IMR-90 (cell line): ENCODE measurements at regions not wholly inside any gene's neighbourhood (a gene's known extent, or its start where the extent isn't known, plus 50 kb on each side); places are given as distances from the start of the nearest gene placed in this dataset.

ENCODE experiments used
- ATAC-seq: fragments of 200-7000 bp; cut with Tn5 transposase; 2 replicates; pipeline ENCODE4 v1.9.1; 2020; ENCODE audit warnings: low read depth, mild to moderate bottlenecking, moderate library complexity
- BruUV-seq: library from RNA; stranded (reverse); fragments of 400-500 nt; replicated peaks from 2 replicates; lab custom pipeline; 2021; lab: Mats Ljungman, UMichigan
- CTCF ChIA-PET: fragments of 300-600 bp; formaldehyde crosslinking; extraction: SDS; loops from one replicate; lab custom pipeline; 2021; ENCODE audit warnings: antibody characterized with exemption; lab: Yijun Ruan, JAX
- POLR2A ChIA-PET: fragments of 300-600 bp; sonication (Branson Sonifier 250); formaldehyde crosslinking; loops from one replicate; lab custom pipeline; 2022; ENCODE audit warnings: antibody characterized with exemption; ENCODE audit not compliant: unreplicated experiment; lab: Charles Lee
- DNase-seq: peaks from one replicate; pipeline ENCODE4 v3.0.0; 2013
- H2AFZ ChIP-seq: replicated peaks from 2 replicates; pipeline ENCODE3; 2013; ENCODE audit warnings: low read length, mild to moderate bottlenecking; ENCODE audit not compliant: poor library complexity
- H2AK5ac ChIP-seq: 2 replicates; pipeline ENCODE4 v1.6.1; 2013; ENCODE audit warnings: low read depth, low read length, inconsistent platforms
- H2AK9ac ChIP-seq: replicated peaks from 2 replicates; pipeline ENCODE3; 2013; ENCODE audit warnings: mild to moderate bottlenecking, low read depth, low read length, moderate library complexity; ENCODE audit not compliant: poor library complexity
- H2BK120ac ChIP-seq: 2 replicates; pipeline ENCODE4 v1.6.1; 2013; ENCODE audit warnings: low read depth, low read length, inconsistent platforms
- H2BK15ac ChIP-seq: 3 replicates; pipeline ENCODE4 v1.6.1; 2013; ENCODE audit warnings: low read depth, low read length, inconsistent platforms
- H2BK20ac ChIP-seq: 2 replicates; pipeline ENCODE4 v1.6.1; 2013; ENCODE audit warnings: low read depth, mild to moderate bottlenecking, inconsistent platforms, low read length, moderate library complexity
- H2BK5ac ChIP-seq: 2 replicates; pipeline ENCODE4 v1.6.1; 2013; ENCODE audit warnings: mild to moderate bottlenecking, low read depth, low read length, inconsistent platforms; ENCODE audit not compliant: poor library complexity, severe bottlenecking
- H3K14ac ChIP-seq: replicated peaks from 2 replicates; pipeline ENCODE4 v1.6.1; 2013; ENCODE audit warnings: low read depth, low read length, inconsistent platforms
- H3K18ac ChIP-seq: 2 replicates; pipeline ENCODE4 v1.6.1; 2013; ENCODE audit warnings: low read depth, low read length, control low read depth
- H3K23ac ChIP-seq: 2 replicates; pipeline ENCODE4 v1.6.1; 2013; ENCODE audit warnings: low read depth, low read length, inconsistent platforms
- H3K27ac ChIP-seq: 2 replicates; pipeline ENCODE4 v1.5.1; 2013; ENCODE audit warnings: mild to moderate bottlenecking, control low read depth, low read length; ENCODE audit not compliant: insufficient read depth
- H3K27me3 ChIP-seq: 2 replicates; pipeline ENCODE4 v1.6.1; 2013; ENCODE audit warnings: low read length; ENCODE audit not compliant: control insufficient read depth, insufficient read depth
- H3K36me3 ChIP-seq: 2 replicates; pipeline ENCODE4 v1.6.1; 2013; ENCODE audit warnings: low read length, mixed read lengths; ENCODE audit not compliant: control insufficient read depth, insufficient read depth
- H3K4ac ChIP-seq: 2 replicates; pipeline ENCODE4 v1.6.1; 2013; ENCODE audit warnings: low read depth, low read length, inconsistent platforms
- H3K4me1 ChIP-seq: 2 replicates; pipeline ENCODE4 v1.6.1; 2013; ENCODE audit warnings: low read length, mixed read lengths; ENCODE audit not compliant: control insufficient read depth, insufficient read depth
- H3K4me2 ChIP-seq: 2 replicates; pipeline ENCODE4 v1.6.1; 2013; ENCODE audit warnings: low read depth, mild to moderate bottlenecking, control low read depth, low read length, moderate library complexity
- H3K4me3 ChIP-seq: 2 replicates; pipeline ENCODE4 v1.5.1; 2013; ENCODE audit warnings: low read depth, mild to moderate bottlenecking, control low read depth, low read length, moderate library complexity; ENCODE audit not compliant: insufficient read depth
- H3K56ac ChIP-seq: 2 replicates; pipeline ENCODE4 v1.6.1; 2013; ENCODE audit warnings: low read length, inconsistent platforms; ENCODE audit not compliant: insufficient read depth; ENCODE audit errors: extremely low read depth
- H3K79me1 ChIP-seq, 2 experiments: 2 replicates each; pipeline ENCODE4 v1.6.1; 2013; ENCODE audit warnings: low read length in 2 of 2, inconsistent platforms in 1 of 2, low read depth in 1 of 2
- H3K9ac ChIP-seq: 2 replicates; pipeline ENCODE4 v1.6.1; 2013; ENCODE audit warnings: low read depth, low read length, control low read depth
- H3K9me1 ChIP-seq: 2 replicates; pipeline ENCODE4 v1.6.1; 2013; ENCODE audit warnings: low read length, inconsistent platforms; ENCODE audit not compliant: insufficient read depth
- H3K9me3 ChIP-seq: 2 replicates; pipeline ENCODE4 v1.6.1; 2013; ENCODE audit warnings: low read length; ENCODE audit not compliant: control insufficient read depth, insufficient read depth
- H4K20me1 ChIP-seq: 2 replicates; pipeline ENCODE4 v1.6.1; 2013; ENCODE audit warnings: low read length, inconsistent platforms; ENCODE audit not compliant: insufficient read depth
- H4K5ac ChIP-seq: 2 replicates; pipeline ENCODE4 v1.6.1; 2013; ENCODE audit warnings: mild to moderate bottlenecking, low read depth, low read length, control low read depth
- H4K8ac ChIP-seq, 2 experiments: 2 replicates each; pipeline ENCODE4 v1.6.1; 2013; ENCODE audit warnings: low read depth in 2 of 2, low read length in 2 of 2, control low read depth in 1 of 2, inconsistent platforms in 1 of 2
- H4K91ac ChIP-seq: 2 replicates; pipeline ENCODE4 v1.6.1; 2013; ENCODE audit warnings: low read depth, low read length, inconsistent platforms; ENCODE audit not compliant: insufficient read depth
- ELK1 ChIP-seq: fragments of 150-350 bp; IDR thresholded peaks from 2 replicates; pipeline ENCODE4 v1.6.1; 2016; ENCODE audit warnings: low read depth, mild to moderate bottlenecking, low read length, moderate library complexity, borderline replicate concordance
- MAFK ChIP-seq: IDR thresholded peaks from 2 replicates; pipeline ENCODE4 v1.6.1; 2012; ENCODE audit warnings: low read depth, low read length, improper control_type of control experiment
- RCOR1 ChIP-seq: IDR thresholded peaks from 2 replicates; pipeline ENCODE4 v1.6.1; 2012; ENCODE audit warnings: mild to moderate bottlenecking, low read length, improper control_type of control experiment; ENCODE audit not compliant: insufficient replicate concordance
- WGBS, 2 experiments: methylation state at CpG; one replicate each; pipeline versions ENCODE4 v1.1.5 to v1.1.7; 2013; ENCODE audit warnings: missing lambda C conversion rate in 2 of 2; ENCODE audit not compliant: insufficient read length in 1 of 2; ENCODE audit errors: extremely low coverage in 2 of 2; 5-methylcytosine and 5-hydroxymethylcytosine counted together
- dilution Hi-C: fragments of 300-500 bp; cut with HindIII; formaldehyde crosslinking; loops from one replicate; pipeline ENCODE4 v1.14.3; 2018; ENCODE audit warnings: low sequenced_read_pairs; ENCODE audit not compliant: unreplicated experiment
- in situ Hi-C: fragments of 300-500 bp; cut with MboI; formaldehyde crosslinking; loops from 3 replicates; pipeline ENCODE4 v1.14.3; 2019; ENCODE audit warnings: low sequenced_read_pairs, inconsistent platforms, mixed read lengths
- intact Hi-C: fragments of 100-400 bp; cut with micrococcal nuclease; formaldehyde crosslinking; loops from 2 replicates; pipeline ENCODE4 v1.10.0; 2022

- no peak overlapping the region for H2AK9ac ChIP-seq
- H3K36me3 ChIP-seq: no peaks in the 10 kb centered on the region
- no peaks in the 10 kb centered on the region for H3K27me3 ChIP-seq
- no peak overlapping the region for H2BK20ac ChIP-seq
- H3K4me1 ChIP-seq: no peaks in the 10 kb centered on the region
- no peak overlapping the region for H2BK5ac ChIP-seq
- no peak overlapping the region for H3K4me3 ChIP-seq
- H2AK5ac ChIP-seq: no peak overlapping the region
- H3K9me3 ChIP-seq: 0 out of 2 replicates have a peak, but pooled peaks cover 2% of the 10 kb centered on the region
- no peak overlapping the region for H3K18ac ChIP-seq
- H3K4ac ChIP-seq: no peak overlapping the region
- no peaks in the 10 kb centered on the region for H3K9me1 ChIP-seq
- no peak overlapping the region for H4K8ac ChIP-seq
- H3K9ac ChIP-seq: no peak overlapping the region
- no CpG with 5 or more reads among the region's 2 CpGs for whole genome bisulfite sequencing, 2 experiments
- no peak overlapping the region for H3K23ac ChIP-seq
- DNase-seq: no peak
- no peak overlapping the region for H2AFZ ChIP-seq
- intact Hi-C loops: no loop called here
- TF ChIP-seq RCOR1: no peak
- TF ChIP-seq MAFK: no peak
- TF ChIP-seq ELK1: no peak
- H2BK15ac ChIP-seq: no peak overlapping the region
- H2BK120ac ChIP-seq: no peak overlapping the region
- dilution Hi-C loops: no loop called here
- ChIA-PET POLR2A (no interaction called here), CTCF (no interaction called here)
- no peak overlapping the region for H4K5ac ChIP-seq
- H4K91ac ChIP-seq: no peak overlapping the region
- H3K27ac ChIP-seq: no peak overlapping the region
- in situ Hi-C loops: no loop called here
- no peaks in the 10 kb centered on the region for H4K20me1 ChIP-seq
- no peak overlapping the region for H3K4me2 ChIP-seq
- H3K56ac ChIP-seq: no peak overlapping the region
- H3K79me1 ChIP-seq: no peaks in the 10 kb centered on the region
- no TSS peak for BruUV-seq
- H3K14ac ChIP-seq: no peak overlapping the region
- ATAC-seq: no peak
These were observed 1293.1 kb upstream of the SLC39A10 start for GRCh38 chr2:194363878-194364277.
